Fibroblast of lung (primary cell): ENCODE measurements at regions not wholly inside any gene's neighbourhood (a gene's known extent, or its start where the extent isn't known, plus 50 kb on each side); places are given as distances from the start of the nearest gene placed in this dataset.
"Not testable (repeated sequence)": the region's sequence is repeated elsewhere in the genome, so short reads cannot be mapped to it uniquely, and the experiment has no call there.

Experiments
- DNase-seq, 2 donors: peaks; one replicate each; pipeline versions ENCODE4 v3.0.0 to v3.0.0-alpha.2; 2010; ENCODE audit warnings: low read depth in 2 of 2
- H2AFZ ChIP-seq: 2 replicates; pipeline ENCODE4 v1.5.1; 2012; ENCODE audit warnings: low read length, control low read depth, inconsistent platforms
- H3K27ac ChIP-seq: 2 replicates; pipeline ENCODE4 v1.5.1; 2011; ENCODE audit warnings: low read length, control low read depth; ENCODE audit not compliant: insufficient read depth
- H3K27me3 ChIP-seq: 2 replicates; pipeline ENCODE4 v1.5.1; 2011; ENCODE audit warnings: mild to moderate bottlenecking, low read length; ENCODE audit not compliant: control insufficient read depth, insufficient read depth
- H3K36me3 ChIP-seq: 2 replicates; pipeline ENCODE4 v1.5.1; 2011; ENCODE audit warnings: low read length; ENCODE audit not compliant: control insufficient read depth, insufficient read depth
- H3K4me1 ChIP-seq: 2 replicates; pipeline ENCODE4 v1.5.1; 2011; ENCODE audit warnings: low read length; ENCODE audit not compliant: control insufficient read depth, insufficient read depth; ENCODE audit errors: extremely low read depth
- H3K4me2 ChIP-seq: 2 replicates; pipeline ENCODE4 v1.5.1; 2011; ENCODE audit warnings: low read length, control low read depth; ENCODE audit not compliant: insufficient read depth; ENCODE audit errors: extremely low read depth
- H3K4me3 ChIP-seq, 4 experiments: fragments of 200-600 bp in 1 of 4; sonication (generic) in 1 of 4; replicated peaks in 1 of 4; 2 replicates each; pipeline ENCODE4 v1.5.1; 2011 to 2016; ENCODE audit warnings: low read length in 4 of 4, low read depth in 3 of 4, mild to moderate bottlenecking in 3 of 4, control low read depth in 2 of 4, inconsistent platforms in 1 of 4, mixed read lengths in 1 of 4; ENCODE audit not compliant: insufficient read depth in 1 of 4; ENCODE audit errors: control extremely low read depth in 1 of 4
- H3K79me2 ChIP-seq: 2 replicates; pipeline ENCODE4 v1.5.1; 2012; ENCODE audit warnings: mild to moderate bottlenecking, low read length, inconsistent platforms; ENCODE audit not compliant: control insufficient read depth, insufficient read depth
- H3K9ac ChIP-seq: 2 replicates; pipeline ENCODE4 v1.5.1; 2011; ENCODE audit warnings: mild to moderate bottlenecking, low read length, control low read depth; ENCODE audit not compliant: insufficient read depth
- H3K9me3 ChIP-seq: 2 replicates; pipeline ENCODE4 v1.5.1; 2012; ENCODE audit warnings: low read depth, low read length; ENCODE audit not compliant: control insufficient read depth, insufficient read depth
- H4K20me1 ChIP-seq: 2 replicates; pipeline ENCODE4 v1.5.1; 2011; ENCODE audit warnings: low read length; ENCODE audit not compliant: control insufficient read depth, insufficient read depth; ENCODE audit errors: extremely low read depth
- CTCF ChIP-seq, 2 donors: IDR thresholded peaks in 1 of 2; conservative IDR thresholded peaks in 1 of 2; 1 replicate in 1 of 2; 2 replicates in 1 of 2; pipeline ENCODE4 v1.5.1; 2011 to 2012; ENCODE audit warnings: low read length in 2 of 2, control low read depth in 1 of 2, inconsistent platforms in 1 of 2, low read depth in 1 of 2, mild to moderate bottlenecking in 1 of 2
- EZH2 ChIP-seq: IDR thresholded peaks from 2 replicates; pipeline ENCODE4 v1.5.1; 2012; ENCODE audit warnings: low read length, control low read depth, mild to moderate bottlenecking; ENCODE audit errors: missing control alignments

GRCh38 chr17:5772017-5772416, 187.7 kb upstream of the NLRP1 start:
- not testable (repeated sequence) for H3K4me2 ChIP-seq, H3K27me3 ChIP-seq

GRCh38 chr17:5772720-5773119, 188.4 kb upstream of the NLRP1 start:
- TF ChIP-seq EZH2 (no peak), CTCF (conservative IDR thresholded peaks at IDR 0.05 in 1 of 2, IDR thresholded peaks at IDR 0.05 in 1 of 2; ENCODE audit: low read depth in 1 of 2, low read length in 2 of 2) (no peak)
- no peak overlapping the region for H3K4me3 ChIP-seq
- no peaks in the 10 kb centered on the region for H3K36me3 ChIP-seq
- no peak overlapping the region for H2AFZ ChIP-seq
- no peak overlapping the region for H3K4me2 ChIP-seq
- H3K79me2 ChIP-seq: no peaks in the 10 kb centered on the region
- H4K20me1 ChIP-seq: no peaks in the 10 kb centered on the region
- no peak overlapping the region for H3K27ac ChIP-seq
- H3K9ac ChIP-seq: no peak overlapping the region
- peaks cover 3% of the 10 kb centered on the region for H3K4me1 ChIP-seq
- DNase-seq: peak in 1 of 2 donors; percentile 75
- no peaks in the 10 kb centered on the region for H3K27me3 ChIP-seq
- no peaks in the 10 kb centered on the region for H3K9me3 ChIP-seq

More at GRCh38 chr17:5772017-5772416, 187.7 kb upstream of the NLRP1 start:
- H3K79me2 ChIP-seq, H3K4me3 ChIP-seq, DNase-seq, H3K9ac ChIP-seq, H3K4me1 ChIP-seq, H3K27ac ChIP-seq, H2AFZ ChIP-seq, H3K9me3 ChIP-seq, H3K36me3 ChIP-seq, H4K20me1 ChIP-seq: not testable (repeated sequence)

- no peaks in the 10 kb centered on the region for H3K36me3 ChIP-seq
- no peaks in the 10 kb centered on the region for H3K9me3 ChIP-seq
- H3K27ac ChIP-seq: no peak overlapping the region
- no peak overlapping the region for H3K9ac ChIP-seq
- H3K27me3 ChIP-seq: no peaks in the 10 kb centered on the region
- H2AFZ ChIP-seq: no peak overlapping the region
- H3K4me3 ChIP-seq: no peak overlapping the region
- TF ChIP-seq EZH2 (no peak), CTCF (conservative IDR thresholded peaks at IDR 0.05 in 1 of 2, IDR thresholded peaks at IDR 0.05 in 1 of 2; ENCODE audit: low read depth in 1 of 2, low read length in 2 of 2) (no peak)
- H3K79me2 ChIP-seq: no peaks in the 10 kb centered on the region
- H3K4me2 ChIP-seq: no peak overlapping the region
- no peaks in the 10 kb centered on the region for H4K20me1 ChIP-seq
- DNase-seq: no peak
- peaks cover 3% of the 10 kb centered on the region for H3K4me1 ChIP-seq
Observed at GRCh38 chr17:5773816-5774360, 189.6 kb upstream of the NLRP1 start.
